ENCODE measurements at regions not wholly inside any gene's neighbourhood (a gene's known extent, or its start where the extent isn't known, plus 50 kb on each side); places are given as distances from the start of the nearest gene placed in this dataset.

DNA sequence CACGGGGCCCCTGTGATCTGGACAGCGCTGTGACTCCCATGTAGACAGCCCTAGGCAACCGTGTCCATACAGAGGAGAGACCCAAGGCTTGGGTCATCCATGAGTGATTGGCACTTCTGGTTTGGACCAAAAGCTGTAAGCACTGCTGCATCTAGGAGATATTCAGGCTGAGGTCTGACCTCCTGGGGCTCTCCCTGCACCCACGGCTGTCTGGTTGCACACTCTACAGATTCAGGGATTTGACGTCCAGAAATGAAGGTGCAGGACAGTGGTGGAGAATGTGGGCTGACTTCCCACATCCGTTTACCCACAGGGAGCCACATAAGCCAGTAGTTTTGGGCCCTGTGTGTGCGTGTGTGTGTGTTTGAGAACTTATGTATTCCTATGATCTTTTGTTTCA, 76.2 kb upstream of the ARHGEF7 start:
- DNase-seq (ENCODE audit: low spot score), result no peak

- DNase-seq (ENCODE audit: low spot score), result no peak
Measured at GRCh38 chr13:111037927-111038326, 77.2 kb upstream of the ARHGEF7 start.

DNA sequence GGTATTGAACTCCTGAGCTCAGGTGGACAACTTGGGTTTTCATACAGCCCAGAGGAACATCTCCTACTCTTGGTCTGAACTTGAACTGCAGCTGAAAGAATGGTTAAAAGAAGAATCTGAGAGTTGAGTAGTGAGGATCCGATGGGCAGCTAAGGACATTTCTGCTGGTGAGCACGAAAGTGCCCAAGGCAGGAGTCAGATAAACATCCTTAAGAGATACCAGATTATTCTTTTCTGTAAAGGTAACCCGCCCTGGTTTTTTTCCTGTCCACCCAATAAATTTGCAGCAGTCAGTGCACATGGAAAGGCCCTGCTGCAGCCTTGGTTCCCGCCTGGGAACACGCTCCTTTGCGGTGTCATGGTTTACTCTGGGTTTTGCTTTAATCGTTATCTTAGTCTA, 78.4 kb upstream of the ARHGEF7 start:
- no peak for DNase-seq (ENCODE audit: low spot score)

DNA sequence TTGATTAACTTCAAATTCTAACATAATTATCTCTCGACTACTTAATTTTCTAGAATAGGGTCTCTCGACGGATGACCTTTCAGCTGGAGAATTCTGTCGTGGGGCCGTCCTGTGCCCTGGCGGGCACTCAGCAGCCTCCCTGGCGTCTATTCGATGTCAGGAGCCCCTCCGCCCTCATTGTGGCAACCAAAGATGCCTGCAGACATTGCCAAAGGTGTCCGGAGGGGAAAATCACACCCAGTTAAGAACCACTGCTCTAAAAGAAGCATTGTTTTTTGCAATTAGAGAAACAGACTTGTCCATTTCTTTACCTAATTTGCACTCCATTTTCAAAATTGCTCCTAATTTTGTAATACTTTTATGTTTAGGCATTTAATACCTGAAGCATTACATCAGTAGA, 79.2 kb upstream of the ARHGEF7 start:
- DNase-seq (ENCODE audit: low spot score), result no peak

DNA sequence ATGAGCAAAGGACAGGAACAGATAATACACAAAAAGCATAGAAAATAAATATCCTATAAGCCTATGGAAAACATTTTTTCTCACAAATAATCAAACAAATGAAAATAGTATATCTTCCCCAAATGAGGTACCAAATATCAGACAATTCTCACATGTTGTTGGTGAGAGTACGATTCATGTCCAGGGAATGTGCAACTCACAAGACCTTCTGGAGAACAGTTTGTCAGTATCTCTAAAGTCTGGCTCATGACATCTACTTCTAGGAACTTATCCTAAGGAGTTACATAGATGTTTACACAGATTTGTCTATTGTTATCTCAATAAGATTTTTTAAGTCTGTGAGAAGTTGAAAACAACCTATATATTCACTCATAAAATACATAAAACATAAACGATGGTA, 80.3 kb upstream of the ARHGEF7 start:
- no peak for DNase-seq (ENCODE audit: low spot score)

GRCh38 chr13:111033172-111034130, 81.7 kb upstream of the ARHGEF7 start:
- no peak for DNase-seq (ENCODE audit: low spot score)

GRCh38 chr13:111031531-111031961, 83.6 kb upstream of the ARHGEF7 start:
- no peak for DNase-seq (ENCODE audit: low spot score)

DNA sequence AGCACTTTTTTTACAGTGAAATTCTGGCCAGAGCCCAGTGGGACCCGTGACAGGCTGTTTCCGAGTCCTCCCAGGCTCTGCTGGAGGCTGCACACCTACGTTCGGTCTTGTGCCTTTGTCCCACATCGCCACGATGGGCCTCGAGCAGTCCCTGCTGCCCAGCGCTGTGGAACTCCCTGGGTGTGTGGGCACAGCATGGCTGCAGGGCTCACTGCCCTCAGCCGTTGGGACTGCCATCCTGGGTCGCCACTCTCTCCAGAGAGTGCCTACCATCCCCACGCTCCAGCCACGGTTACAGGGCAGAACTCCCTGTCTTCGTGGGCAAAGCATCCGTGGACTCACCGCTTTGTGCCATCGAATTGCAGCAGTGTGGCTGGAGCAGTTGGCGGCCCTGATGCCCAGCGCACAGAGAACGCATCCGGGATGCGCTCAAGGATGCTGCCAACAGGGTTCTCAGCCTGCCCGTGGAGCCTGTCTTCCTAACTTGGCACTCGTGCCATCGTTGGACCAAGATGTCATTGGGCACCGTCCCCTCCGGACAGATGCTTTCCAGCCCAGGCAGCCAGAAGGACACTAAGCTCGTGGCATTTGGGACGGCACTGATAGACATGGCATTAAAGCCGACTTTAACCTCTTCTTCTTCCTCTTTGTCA, 85.0 kb upstream of the ARHGEF7 start:
- DNase-seq (ENCODE audit: low spot score), result no peak

GRCh38 chr13:111027458-111028439, 87.4 kb upstream of the ARHGEF7 start:
- DNase-seq (ENCODE audit: low spot score), result no peak

GRCh38 chr13:111025310-111025709, 89.8 kb upstream of the ARHGEF7 start:
- no peak for DNase-seq (ENCODE audit: low spot score)

DNA sequence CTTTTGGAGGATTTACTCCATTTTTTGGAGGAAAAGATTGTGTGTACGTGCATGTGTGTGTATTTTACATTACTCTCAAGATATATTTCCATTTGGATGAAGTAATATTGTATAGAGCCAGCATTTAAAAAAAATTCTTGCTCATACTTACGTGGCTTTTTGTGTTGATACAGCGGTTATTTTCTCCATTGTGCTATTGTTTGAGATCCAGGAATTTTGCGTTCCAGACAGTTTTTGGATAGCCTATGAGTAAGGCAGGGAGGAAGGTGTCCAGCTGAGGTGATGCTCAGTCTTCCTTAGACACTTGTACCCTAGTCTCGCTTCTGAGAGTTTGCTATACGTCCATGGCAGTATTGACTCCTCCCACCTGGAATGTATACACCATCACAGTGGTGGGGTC, 92.2 kb upstream of the ARHGEF7 start:
- no peak for DNase-seq (ENCODE audit: low spot score)

- no peak for DNase-seq (ENCODE audit: low spot score)
Measured at GRCh38 chr13:111022241-111022640, 92.9 kb upstream of the ARHGEF7 start.

- DNase-seq (ENCODE audit: low spot score), result no peak
Measured at GRCh38 chr13:111021270-111021669, 93.8 kb upstream of the ARHGEF7 start.

DNA sequence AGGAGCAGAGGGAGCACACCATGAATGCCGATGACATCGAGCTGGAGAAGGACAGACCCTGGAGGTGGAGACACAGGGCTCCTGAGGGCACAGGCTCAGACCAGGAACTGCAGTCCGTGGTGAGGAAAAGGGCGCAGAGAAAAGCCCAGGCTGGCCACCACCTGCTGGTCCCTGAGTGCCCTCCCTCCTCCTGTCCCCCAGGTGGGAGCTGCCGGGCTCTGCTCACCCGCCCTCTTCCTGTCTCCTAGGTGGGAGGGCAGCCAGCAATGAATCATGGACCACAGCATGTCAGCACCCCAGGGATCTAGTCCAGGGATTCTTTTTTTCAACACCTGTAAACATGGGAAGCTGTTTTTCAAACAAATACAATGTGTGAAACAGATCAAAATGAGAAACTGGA, 94.6 kb upstream of the ARHGEF7 start:
- DNase-seq (ENCODE audit: low spot score), result no peak

- DNase-seq (ENCODE audit: low spot score), result no peak
Measured at GRCh38 chr13:111020021-111020420, 95.1 kb upstream of the ARHGEF7 start.

DNA sequence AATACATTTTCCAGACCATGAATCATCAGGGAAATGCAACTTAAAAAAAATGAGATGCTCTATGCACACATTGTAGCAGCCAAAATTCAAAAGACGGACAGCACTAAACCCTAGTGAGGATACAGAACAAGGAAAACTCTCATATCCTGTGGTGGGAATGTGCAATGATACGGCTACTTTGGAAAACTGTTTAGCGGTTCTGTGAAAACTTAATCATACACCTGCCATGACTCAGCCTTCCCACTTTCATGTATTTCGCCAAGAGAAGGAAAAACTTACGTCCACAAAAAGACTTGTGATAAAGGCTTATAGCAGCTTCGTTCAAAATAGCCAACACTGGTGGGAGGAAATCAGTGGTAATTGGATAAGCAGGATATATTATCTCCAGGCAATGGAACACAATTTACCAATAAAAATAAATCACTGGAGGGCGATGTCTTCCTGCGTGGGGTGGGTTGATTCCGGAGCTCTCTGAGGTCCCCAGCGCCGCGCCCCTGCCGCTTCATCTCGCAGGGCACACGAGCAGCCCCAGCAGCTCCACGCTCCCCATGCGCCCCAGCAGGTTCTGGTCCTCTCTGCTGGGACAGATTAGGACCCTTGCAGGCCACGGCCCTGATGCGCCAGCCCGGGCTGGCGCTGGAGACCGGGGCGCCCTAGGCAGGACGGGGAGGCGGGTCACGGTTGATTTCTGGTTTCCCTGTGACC, 97.2 kb upstream of the ARHGEF7 start:
- DNase-seq (ENCODE audit: low spot score), result no peak

GRCh38 chr13:111013196-111013595, 98.3 kb upstream of the ANKRD10 start:
- no peak for DNase-seq (ENCODE audit: low spot score)

GRCh38 chr13:111011899-111012298, 97.0 kb upstream of the ANKRD10 start:
- DNase-seq (ENCODE audit: low spot score), result no peak

GRCh38 chr13:111008351-111008750, 93.5 kb upstream of the ANKRD10 start:
- no peak for DNase-seq (ENCODE audit: low spot score)

GRCh38 chr13:111007209-111007608, 92.3 kb upstream of the ANKRD10 start:
- DNase-seq (ENCODE audit: low spot score), result no peak

DNA sequence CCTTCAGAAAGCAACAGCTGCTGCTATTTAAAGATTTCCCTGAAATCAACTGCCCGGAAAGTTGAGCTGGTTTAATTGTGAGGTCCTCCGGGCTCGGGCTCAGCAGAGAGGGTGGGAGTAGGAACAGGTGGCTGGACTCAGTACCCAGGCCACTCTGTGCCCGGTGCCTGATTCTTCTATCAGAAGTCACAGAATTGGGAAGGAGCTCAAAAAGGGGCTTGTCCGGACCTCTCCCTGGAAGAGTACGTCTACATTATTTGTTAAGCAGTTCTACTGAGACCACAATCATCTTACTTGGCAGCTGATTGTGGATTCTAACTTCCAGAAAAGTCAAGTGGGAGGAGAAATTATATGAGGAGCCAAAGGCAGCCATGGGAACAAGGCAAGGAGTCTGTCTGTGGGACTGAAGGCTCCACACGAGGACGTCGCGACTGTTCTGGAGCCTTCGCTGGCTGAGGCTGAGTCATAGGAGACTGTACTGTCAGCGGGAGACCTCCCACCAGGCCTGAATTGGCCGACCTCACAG, 91.7 kb upstream of the ANKRD10 start:
- no peak for DNase-seq (ENCODE audit: low spot score)

All from SK-N-DZ (cell line).